KMS-11 (cell line): ENCODE measurements at regions not wholly inside any gene's neighbourhood (a gene's known extent, or its start where the extent isn't known, plus 50 kb on each side); places are given as distances from the start of the nearest gene placed in this dataset.

Experiments
- H2AFZ ChIP-seq: fragments of 200-600 bp; sonication (generic); 2 replicates; pipeline ENCODE4 v1.6.1; 2016; ENCODE audit warnings: antibody characterized with exemption, mixed run types, low read depth
- H3K27ac ChIP-seq: fragments of 200-600 bp; sonication (generic); 2 replicates; pipeline ENCODE4 v1.6.1; 2016; ENCODE audit warnings: mild to moderate bottlenecking, mixed run types
- H3K27me3 ChIP-seq: fragments of 200-600 bp; sonication (generic); 2 replicates; pipeline ENCODE4 v1.6.1; 2017; ENCODE audit warnings: mild to moderate bottlenecking, low read depth, mixed run types, moderate library complexity; ENCODE audit not compliant: insufficient read depth
- H3K36me3 ChIP-seq: fragments of 200-600 bp; sonication (generic); 2 replicates; pipeline ENCODE4 v1.6.1; 2017; ENCODE audit warnings: mild to moderate bottlenecking, mixed run types; ENCODE audit not compliant: insufficient read depth
- H3K4me1 ChIP-seq: fragments of 200-600 bp; sonication (generic); 2 replicates; pipeline ENCODE4 v1.6.1; 2016; ENCODE audit warnings: mild to moderate bottlenecking, low read depth, mixed run types; ENCODE audit not compliant: poor library complexity, severe bottlenecking
- H3K4me2 ChIP-seq: fragments of 200-600 bp; sonication (generic); 2 replicates; pipeline ENCODE4 v1.7.0; 2016; ENCODE audit warnings: mild to moderate bottlenecking, mixed run types
- H3K4me3 ChIP-seq: fragments of 200-600 bp; sonication (generic); IDR thresholded peaks from 2 replicates; pipeline ENCODE4 v1.6.1; 2017; ENCODE audit warnings: low read depth, low read length, mixed read lengths; ENCODE audit not compliant: insufficient read depth
- H3K79me2 ChIP-seq: fragments of 200-600 bp; sonication (generic); 2 replicates; pipeline ENCODE4 v1.6.1; 2016; ENCODE audit warnings: low read depth, mixed run types; ENCODE audit not compliant: insufficient read depth
- H3K9ac ChIP-seq: fragments of 200-600 bp; sonication (generic); 2 replicates; pipeline ENCODE4 v1.6.1; 2016; ENCODE audit warnings: mild to moderate bottlenecking, mixed run types
- H4K20me1 ChIP-seq: fragments of 200-600 bp; sonication (generic); 2 replicates; pipeline ENCODE4 v1.6.1; 2016; ENCODE audit warnings: mild to moderate bottlenecking, mixed run types; ENCODE audit not compliant: insufficient read depth
- CTCF ChIP-seq: fragments of 200-600 bp; sonication (generic); conservative IDR thresholded peaks from 2 replicates; pipeline ENCODE4 v1.6.1; 2017; ENCODE audit warnings: low read depth, mild to moderate bottlenecking, antibody characterized with exemption, low read length, moderate library complexity, mixed read lengths

- no peaks in the 10 kb centered on the region for H3K4me1 ChIP-seq
- H4K20me1 ChIP-seq = no peaks in the 10 kb centered on the region
- H3K79me2 ChIP-seq = no peaks in the 10 kb centered on the region
- H3K27ac ChIP-seq = no peak overlapping the region
- H3K9ac ChIP-seq = no peak overlapping the region
- no peak overlapping the region for H3K4me2 ChIP-seq
- H2AFZ ChIP-seq = no peak overlapping the region
- H3K27me3 ChIP-seq = no peaks in the 10 kb centered on the region
- no peak for TF ChIP-seq CTCF
- no peak overlapping the region for H3K4me3 ChIP-seq
- no peaks in the 10 kb centered on the region for H3K36me3 ChIP-seq
These were observed 234.1 kb downstream of the STK31 start for GRCh38 chr7:23944131-23944530.

DNA sequence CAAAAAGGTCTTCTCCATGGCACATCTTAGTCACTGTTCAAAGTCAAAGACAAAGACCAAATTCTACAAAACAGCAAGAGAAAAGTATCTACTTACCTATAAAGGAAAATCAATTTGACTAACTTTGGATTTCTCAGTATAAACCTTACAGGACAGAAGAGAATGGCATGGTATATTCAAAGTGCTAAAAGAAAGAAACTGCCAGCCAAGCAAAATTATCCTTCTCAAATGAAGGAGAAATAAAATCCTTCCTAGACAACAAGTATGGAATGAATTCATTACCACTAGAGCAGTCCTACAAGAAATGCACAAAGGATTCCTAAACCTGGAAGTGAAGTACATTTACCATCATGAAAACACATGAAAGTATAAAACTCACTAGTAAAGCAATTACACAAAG lies 235.5 kb downstream of the STK31 start:
- TF ChIP-seq CTCF = no peak
- Histone ChIP-seq H3K4me3 (no peak overlapping the region), H3K4me2 (no peak overlapping the region), H4K20me1 (no peaks in the 10 kb centered on the region), H3K27me3 (no peaks in the 10 kb centered on the region), H3K9ac (no peak overlapping the region), H2AFZ (no peak overlapping the region), H3K27ac (no peak overlapping the region), H3K36me3 (no peaks in the 10 kb centered on the region), H3K4me1 (no peaks in the 10 kb centered on the region), H3K79me2 (no peaks in the 10 kb centered on the region)

DNA sequence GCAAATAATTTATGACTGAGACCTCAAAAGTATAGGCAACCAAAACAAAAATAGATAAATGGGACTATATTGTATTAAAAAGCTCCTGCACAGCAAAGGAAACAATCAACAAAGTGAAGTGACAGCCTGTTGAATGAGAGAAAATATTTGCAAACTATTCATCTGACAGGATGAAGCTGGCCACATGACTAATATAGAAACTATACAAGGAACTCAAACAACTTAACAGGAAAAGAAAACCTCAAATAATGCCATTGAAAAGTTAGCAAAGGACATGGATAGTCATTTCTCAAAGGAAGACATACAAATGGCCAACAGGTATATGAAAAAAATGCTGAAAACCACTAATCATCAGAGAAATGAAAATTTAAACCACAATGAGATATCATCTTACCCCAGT lies 245.1 kb downstream of the STK31 start:
- Histone ChIP-seq H3K79me2 (no peaks in the 10 kb centered on the region), H3K36me3 (no peaks in the 10 kb centered on the region), H3K4me1 (no peaks in the 10 kb centered on the region), H3K27me3 (no peaks in the 10 kb centered on the region), H3K27ac (no peak overlapping the region), H2AFZ (no peak overlapping the region), H4K20me1 (no peaks in the 10 kb centered on the region), H3K4me3 (no peak overlapping the region), H3K9ac (no peak overlapping the region), H3K4me2 (no peak overlapping the region)
- no peak for TF ChIP-seq CTCF

DNA sequence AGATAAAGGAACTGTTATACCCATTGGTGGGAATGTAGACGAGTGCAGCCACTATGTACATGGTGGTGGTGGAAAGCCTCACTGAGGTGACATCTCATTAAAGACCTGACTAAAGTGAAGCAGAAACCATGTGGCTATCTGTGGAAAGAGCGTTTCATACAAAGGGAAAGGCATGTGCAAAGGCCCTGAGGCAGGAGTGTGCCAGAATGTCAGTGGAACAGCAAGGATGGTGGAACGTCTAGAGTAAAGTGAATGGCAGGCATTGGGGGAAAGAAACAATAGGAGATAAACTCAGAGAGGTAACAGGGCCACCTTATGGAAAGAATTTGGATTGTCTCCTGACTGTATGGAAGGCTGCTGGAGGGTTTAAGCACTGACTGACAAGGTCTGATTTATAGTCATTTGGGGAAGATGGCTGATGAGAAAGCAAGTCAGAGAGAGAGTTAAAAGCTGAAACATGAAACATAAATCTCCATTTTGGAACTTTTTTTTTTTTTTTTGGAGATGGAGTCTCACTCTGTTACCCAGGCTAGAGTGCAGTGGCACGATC lies 245.7 kb downstream of the STK31 start:
- Histone ChIP-seq H2AFZ (no peak overlapping the region), H3K79me2 (no peaks in the 10 kb centered on the region), H3K4me1 (no peaks in the 10 kb centered on the region), H4K20me1 (no peaks in the 10 kb centered on the region), H3K4me2 (no peak overlapping the region), H3K36me3 (no peaks in the 10 kb centered on the region), H3K9ac (no peak overlapping the region), H3K4me3 (no peak overlapping the region), H3K27ac (no peak overlapping the region), H3K27me3 (no peaks in the 10 kb centered on the region)
- no peak for TF ChIP-seq CTCF
